Activated CD4-positive, alpha-beta T cell treated with anti-CD3 and anti-CD28 coated beads, Interleukin-2, amount 50 U/mL, for 48 hours (primary cell): ENCODE measurements at regions not wholly inside any gene's neighbourhood (a gene's known extent, or its start where the extent isn't known, plus 50 kb on each side); places are given as distances from the start of the nearest gene placed in this dataset.

Experiments
- DNase-seq, 2 experiments: peaks; one replicate each; pipeline ENCODE4 v3.0.0-alpha.2; 2020

DNA sequence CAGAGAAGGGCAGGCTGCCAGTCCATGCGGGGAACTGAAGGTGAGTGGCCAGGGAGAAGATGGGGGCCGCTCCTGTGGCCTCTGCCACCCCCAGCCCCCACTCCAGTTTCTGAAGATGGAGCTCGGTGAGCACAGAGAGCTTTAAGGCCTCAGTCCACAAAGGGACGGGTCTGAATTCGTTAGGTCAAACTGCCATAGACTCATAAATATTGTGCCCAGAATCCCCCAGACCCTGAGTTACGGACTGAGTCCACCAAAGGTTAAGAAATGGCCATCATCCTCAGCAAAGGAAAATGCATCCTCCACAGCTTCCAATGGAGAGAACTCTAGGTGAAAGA is 344.2 kb downstream of the BUD13 start:
- DNase-seq = no peak

DNA sequence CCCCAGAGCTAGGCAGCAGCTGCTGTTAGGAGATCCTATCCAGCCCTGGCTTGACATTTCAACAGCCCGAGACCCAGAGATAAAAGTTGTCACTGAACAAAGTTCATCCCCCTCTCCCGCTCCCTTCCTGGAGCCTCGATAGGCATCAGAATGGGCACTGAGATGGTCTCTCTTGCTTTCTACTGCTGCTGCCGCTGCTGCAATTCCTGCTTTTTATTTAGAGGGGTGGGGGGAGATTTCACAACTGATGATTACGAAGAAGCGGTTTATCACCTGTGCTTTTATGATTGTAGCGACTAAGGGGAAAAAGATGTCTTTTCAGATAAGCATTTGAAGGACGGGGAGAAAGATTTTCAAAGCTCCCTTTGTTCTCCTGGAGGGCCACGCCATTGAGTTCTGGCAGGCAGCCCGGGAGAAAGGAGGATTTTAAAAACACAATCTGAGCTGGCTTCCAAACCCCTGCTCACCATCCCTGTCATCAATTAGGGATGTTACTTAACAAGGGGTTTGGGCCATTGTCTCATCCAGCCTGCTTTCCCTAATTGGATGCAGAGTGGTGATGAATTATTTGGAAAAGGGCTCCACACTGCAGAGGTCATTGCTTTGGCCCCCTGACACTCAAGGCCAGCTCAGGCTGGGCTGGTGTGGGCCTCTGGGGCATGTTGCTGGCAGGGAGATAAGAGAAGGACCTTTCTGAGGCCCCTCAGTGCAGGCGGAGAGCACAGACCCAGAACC is 344.7 kb downstream of the BUD13 start:
- no peak for DNase-seq

DNA sequence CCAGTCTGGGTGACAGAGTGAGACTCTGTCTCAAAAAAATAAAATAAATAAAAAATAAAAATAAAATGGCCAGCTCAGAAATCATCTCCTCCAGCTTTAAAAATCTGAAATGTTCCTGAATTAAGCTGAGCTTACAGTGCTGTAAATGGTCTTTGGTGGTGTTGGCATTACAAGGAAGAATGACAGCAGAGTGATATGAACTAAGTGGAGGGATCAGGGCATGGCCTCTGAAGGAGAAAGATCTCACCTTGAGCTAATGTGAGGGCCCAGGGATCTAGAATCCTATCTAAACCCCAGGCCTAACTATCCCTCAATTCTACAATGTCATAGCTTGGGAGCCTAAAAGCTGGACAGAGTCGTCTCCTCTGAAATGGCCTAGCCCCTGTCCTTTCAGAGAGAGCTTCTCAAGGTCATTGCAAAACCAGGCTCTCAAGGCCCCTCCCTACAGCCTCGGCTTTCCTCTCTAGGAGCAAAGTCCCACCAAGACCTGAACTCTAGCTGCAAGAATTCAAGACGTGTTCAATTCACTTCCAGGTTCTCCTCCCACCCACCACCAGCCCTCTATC is 345.4 kb downstream of the BUD13 start:
- DNase-seq = no peak

DNA sequence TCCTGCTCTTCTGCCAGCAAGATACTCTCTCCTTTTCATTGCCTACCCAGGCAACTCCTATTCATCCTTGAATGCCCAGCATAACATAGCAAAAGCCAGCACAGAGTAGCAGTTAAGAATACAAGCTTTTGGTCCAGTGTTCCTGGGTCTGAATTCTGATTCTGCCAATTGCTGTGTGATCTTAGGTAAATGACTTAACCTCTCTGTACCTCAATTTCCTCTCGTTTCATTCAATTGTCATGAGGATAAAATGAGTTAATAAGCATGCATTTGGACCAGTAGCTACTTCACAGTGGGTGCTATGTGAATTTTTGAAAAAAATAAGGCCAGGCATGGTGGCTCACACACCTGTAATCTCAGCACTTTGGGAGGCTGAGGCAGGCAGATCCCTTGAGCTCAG is 346.0 kb downstream of the BUD13 start:
- DNase-seq = no peak

DNA sequence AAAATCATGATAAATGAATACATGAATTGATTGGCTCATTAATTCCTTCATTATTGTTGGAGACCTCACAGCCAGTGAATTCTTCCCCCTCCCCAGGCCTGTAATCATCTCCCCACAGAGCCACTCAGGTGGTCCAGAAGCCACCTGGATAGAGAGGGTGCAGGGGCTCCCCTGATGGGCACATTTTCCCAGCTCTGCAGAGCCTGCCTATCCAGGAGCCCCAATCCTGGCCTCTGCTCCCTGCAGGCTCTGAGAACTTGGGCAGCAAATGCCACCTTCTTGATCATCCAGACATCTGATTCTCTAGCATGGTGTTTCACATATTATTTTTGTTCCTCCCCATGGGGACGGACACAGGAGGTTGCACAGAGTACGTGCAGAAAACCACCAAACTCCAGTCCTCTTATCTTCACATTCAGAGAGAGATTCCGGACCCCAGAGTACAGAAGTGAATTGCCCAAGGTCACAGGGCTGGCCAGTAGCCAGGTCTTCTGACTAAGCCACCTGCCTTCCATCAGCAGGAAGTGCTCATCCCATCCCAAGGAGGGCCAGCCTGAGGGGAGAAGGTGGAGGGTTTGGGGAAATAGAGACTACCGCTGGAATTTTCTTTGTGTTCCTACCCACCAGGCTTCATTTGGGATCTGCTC is 348.0 kb downstream of the BUD13 start:
- no peak for DNase-seq

DNA sequence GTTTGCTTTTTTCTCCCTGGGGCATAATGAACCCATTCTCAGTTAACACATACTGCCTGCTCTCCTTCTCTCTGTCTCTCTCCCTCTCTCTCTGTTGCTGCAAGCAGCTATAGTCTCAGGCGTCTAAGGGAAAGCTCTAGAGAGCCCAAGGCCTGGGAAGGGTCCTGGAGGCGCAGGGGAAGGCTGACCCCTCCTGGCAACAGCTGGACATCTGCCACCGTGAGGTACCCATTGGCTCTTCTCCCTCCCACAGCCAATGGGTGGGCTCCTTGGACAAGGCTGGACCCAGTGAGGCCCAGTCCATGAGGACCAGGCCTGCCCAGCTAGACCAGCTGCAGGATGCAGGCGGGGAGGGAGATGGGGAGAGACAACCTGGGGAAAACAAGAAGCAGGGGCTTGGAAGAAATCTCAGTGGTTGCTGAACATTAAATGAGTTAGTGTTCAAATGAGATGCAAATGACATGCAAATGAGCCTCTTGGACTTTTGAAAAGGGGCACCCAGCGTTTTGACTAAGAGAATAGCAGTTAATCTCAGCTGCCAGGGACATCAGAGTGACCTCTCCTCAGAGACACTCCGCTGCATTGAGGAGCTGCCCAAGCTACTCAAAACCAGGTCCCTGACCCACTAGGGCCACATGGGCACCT is 349.7 kb downstream of the BUD13 start:
- no peak for DNase-seq

DNA sequence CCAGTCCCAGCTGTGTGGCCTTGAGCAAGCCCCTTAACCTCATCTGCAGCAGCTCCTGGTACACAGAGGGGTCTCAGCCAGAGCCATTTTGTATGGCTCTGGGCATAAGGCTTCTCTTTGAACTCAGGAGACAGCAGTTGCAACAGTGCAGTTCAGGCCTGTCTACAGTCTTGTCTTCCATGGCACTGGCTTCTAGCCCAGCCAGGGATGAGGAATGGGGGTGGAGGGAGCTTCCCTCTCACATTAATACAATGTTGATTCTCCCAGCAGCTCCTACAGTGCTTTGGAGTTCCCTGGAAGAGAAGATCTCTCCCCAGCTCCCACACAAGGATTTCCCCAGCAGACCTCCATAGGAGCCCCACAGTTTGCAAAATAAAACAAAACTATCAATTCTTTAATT is 350.2 kb downstream of the BUD13 start:
- no peak for DNase-seq

DNA sequence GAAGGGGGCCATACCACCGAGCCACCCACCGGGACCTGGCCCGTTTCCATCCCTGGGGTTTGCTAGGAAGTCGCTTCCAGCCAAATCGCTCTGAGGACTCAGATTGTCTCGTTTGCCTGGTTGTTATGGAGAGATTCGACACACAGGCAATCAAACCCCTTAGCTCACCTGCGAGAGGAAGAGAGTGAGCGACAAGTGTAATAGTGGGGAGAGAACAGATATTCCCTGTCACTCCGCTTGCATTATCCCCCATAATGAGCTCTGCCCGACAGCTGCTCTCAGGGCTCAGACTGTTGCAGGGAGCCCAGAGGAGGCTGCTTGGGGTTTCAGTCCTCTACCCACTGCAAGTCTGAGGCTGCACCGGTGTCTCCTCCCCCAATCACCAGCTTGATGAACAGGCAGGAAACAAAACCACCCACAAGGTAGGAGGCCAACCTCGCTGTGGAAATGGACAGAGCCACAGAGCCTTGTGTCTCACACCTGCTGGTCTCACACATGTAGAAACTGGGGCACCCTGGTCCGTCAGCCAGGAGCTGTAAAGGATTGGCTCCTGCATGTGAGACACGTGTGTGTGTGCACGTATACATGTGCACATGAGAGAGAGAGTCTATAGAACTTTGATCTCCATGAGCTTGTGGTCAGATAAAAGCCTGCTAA is 351.1 kb downstream of the BUD13 start:
- DNase-seq = no peak

DNA sequence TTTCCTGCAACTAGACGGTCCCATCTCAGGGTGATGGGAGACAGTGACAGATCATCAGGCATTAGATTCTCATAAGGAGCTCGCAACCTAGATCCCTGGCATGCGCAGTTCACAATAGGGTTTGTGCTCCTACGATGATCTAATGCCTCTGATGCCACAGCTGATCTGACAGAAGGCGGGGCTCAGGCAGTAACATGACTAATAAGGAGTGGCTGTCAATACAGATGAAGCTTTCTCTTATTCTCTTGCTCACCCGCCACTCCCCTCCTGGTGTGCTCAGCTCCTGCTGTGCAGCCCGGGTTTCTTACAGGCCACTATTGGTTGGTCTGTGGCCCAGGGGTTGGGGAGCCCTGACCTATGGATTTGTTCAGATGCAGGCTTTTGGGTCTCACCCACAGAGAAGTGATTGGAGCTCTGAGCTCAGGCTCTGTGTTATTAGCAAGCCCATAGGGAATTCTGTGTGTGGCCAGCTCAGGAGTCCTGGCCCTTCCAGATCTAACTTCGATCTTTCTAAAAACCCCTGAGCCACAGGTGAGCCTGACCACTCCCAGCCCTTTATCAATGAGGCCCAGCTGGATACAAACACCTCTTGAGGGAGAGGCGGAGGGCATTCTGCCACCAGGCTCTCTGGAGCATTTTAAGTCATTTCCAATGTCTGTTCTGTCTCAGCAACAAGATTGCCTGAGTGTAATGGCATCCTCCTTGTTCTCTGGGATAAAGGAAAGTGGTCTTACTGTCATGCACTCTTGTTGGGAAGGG is 351.8 kb downstream of the BUD13 start:
- no peak for DNase-seq

DNA sequence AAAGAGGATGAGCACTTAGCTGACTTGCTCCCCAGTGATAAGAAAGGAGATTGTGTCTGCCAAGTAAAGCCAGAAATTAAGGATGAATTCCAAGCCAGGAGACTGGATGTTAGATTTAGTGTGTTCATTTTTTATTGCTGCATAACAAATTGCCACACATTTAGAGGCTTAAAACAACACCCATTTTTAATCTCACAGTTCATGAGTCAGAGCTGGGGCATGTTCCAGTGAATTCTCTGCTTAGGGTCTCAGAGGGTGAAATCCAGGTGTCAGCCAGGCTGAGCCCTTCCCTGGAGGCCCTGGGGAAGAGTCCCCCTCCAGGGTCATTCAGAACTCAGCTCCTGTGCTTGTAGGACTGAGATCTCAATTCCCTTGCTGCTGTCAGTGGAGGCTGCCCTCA is 352.8 kb downstream of the BUD13 start:
- no peak for DNase-seq

DNA sequence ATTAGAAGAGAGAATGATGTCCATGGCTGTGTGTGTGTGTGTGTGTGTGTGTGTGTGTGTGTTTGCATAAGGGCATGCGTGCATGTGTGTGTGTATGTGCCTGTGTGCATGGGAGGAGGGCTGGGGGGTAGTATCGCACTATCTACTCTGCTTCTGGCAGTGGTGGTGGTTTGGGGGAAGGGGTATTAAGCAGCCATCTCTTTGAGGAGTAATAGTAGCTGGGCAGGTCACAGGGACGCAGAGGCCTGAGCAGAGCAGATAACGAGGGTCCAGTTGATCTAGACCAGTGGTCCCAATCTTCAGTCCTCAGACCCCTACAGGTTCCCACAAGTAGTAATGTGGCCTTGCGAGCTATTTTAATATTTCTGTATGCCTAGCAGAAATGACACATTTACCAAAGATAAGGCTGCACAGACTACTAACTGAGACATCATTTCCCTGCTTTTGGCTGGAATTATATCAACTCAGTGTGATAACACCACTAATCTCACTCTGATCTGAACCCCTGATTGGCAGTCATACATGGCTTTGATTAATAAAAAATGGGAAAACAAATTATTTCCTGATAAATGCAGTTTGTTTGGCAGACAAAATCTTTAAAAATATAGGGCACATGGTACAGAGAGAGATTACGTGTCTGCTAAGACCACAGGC is 354.3 kb downstream of the BUD13 start:
- no peak for DNase-seq

DNA sequence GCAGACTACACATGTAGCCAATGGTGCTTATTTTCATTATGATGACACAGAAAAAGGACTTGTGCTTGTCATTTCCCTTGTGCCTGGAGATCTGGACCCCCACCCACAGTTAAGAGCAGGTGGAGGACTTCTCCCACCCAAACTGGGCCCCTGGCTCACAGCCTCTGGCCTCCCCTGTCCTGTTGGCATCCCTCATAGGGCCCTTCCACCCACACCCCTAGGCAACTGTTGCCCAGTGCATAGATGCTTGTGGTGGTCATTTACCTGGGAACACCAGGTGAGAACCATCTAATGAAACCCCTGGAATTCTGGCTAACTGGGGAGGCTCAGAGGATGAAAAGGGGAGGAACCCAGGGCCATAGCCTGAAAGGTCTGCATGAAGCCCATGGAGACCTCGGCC is 355.9 kb downstream of the BUD13 start:
- DNase-seq = no peak

DNA sequence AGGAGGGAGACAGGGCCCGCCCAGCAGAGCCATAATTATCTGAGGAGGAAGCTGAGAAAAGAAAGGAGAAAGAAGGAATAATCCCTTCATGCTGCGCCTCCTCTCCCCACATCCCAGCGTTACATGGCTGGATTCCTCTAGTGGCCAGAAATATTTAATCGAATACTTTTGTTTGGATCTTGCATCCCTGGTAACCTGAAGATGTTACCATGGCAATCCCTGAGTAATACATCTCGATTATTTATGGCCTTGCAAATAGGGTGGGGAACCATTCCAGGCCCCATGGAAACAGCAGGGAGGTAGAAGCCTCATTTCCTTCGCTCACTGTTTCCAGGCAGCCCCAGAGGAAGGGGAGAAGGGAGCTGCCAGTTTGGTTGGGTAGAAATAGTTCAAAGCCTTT is 357.7 kb downstream of the BUD13 start:
- no peak for DNase-seq

DNA sequence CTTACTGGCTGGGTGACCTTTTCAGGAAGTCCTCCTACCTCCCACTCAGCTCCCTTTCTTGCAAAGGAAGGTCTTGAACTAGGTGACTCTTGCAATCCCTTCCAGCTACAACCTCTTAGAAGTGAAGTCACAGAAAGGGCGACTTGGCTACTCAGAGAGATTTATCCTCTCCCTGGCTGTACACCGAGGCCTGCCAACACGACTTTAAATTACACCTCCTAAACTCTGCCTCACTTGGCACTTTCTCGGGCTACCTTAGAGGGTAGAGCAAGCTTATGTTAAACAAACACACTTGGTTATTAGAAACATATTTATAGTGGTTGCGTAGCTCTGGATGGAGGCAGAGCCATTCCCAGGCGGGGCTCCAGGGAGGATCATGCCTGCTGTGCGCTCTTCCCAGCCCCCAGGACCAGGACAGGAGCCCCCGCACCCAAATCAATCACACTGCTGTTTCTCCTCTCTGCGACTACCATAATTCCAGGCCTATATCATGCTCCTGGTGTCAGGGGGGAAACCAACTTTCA is 358.4 kb downstream of the BUD13 start:
- DNase-seq = no peak

DNA sequence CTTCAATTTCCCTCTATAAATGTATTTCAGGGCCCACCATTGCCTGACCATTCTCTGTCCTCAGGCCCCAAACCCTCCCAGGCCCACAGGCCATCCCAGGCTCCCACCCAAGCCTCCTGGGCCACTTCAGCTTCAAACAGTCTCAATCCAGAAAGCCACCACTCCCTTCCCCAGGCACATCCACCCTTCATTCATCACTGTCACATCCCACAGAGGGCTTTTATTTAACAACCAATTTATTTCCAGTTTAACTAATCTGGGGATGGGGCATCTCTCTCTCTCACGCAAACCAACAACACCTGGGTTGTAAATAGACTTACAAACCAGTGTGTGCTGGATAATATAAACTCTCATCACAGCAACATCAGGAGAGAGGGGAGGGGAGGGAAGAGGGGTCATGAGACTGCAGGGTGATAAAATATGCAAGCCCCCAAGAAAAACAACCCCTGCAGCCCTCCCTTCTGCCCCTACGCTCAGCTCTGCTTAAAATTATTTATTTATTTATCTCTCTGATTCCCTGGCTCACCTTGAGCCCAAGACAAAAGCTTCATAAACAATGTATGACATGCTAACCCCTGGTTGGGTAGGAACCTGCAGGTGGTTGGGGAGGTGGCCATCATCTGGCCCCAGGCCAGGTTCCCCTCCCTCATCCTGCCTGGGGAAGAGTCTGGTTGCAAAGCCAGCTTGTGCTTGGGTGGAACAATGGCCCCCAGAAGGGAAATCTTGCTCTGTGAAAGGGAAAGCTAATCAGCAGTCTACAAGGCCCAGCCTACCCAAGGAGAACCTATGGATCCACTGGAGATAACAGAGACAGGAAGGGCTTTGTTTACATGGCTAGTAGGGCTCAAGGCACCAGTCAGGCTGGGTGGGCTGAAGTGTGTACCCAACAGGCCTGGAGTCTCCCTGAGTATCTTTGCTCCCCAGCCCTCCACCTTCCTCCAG is 359.2 kb downstream of the BUD13 start:
- DNase-seq = no peak

DNA sequence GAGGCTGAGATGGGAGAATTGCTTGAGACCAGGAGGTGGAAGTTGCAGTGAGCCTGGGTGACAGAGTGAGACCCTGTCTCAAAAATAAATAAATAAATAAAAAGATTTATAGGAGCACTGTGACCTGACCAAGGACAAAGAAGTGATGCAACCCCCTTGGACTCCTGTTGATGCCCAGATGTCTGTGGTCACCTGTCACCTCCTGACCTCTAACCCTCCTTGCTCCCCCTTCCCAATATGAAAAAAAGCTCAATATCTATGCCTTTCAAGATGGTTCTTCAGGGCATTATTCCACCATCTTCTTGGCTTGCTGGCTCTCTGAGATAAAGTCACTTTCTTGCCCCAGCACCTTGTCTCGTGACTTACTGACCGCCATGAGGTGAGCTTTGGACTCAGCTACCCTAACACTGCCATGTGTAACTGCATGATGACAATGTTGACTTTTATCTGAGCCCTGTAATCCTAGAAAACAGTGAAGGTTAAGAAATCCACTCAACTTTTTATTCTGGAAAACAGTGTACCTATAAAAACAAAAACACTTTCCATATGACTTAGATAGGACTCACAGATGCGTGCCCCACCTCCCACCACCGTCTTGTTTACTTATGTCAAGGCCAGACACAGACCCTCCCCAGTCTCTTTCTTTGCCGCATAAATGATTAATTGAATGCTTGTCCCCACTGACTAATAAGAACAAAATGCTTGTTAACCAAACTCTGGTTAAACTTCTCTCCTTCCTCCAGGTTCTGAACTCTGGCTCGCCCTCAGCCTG is 360.5 kb downstream of the BUD13 start:
- no peak for DNase-seq

DNA sequence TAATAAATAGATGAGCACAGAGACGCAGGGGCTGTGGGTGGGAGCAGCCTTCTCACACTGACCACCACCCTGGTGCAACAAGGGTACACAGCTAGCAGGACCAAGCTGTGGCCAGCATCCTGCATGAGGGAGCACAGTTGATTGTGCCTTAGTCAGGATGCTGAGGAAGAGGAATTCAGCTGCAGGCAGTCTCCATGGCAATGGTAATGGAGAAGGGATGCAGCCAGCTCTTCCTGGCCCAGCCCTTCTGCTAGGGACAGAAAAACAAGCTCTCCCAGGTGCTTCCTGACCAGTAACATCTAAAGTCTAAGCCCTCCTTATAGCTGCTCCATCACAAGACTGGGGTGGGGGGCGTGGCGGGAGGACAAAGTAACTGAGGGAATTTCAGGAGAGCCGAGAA is 363.5 kb downstream of the BUD13 start:
- no peak for DNase-seq

DNA sequence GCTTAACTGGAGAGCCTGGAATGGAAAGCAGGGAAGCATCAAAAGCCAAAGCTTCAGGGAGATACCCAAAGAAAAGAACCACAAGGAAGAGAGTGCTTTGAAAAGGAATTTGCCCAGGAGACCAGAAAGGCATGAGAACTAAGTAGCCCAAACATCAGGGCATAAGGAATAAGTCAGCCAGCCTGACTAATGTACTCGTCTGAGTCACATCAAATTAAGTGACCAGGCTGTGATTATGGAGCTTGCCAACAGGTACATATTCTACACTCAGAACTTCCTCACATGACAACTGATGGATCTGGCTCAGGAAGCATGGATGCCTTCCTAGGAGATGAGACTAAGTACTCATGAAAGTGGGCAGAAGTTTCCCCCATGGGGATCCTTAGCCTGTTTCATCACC is 366.7 kb downstream of the BUD13 start:
- no peak for DNase-seq

DNA sequence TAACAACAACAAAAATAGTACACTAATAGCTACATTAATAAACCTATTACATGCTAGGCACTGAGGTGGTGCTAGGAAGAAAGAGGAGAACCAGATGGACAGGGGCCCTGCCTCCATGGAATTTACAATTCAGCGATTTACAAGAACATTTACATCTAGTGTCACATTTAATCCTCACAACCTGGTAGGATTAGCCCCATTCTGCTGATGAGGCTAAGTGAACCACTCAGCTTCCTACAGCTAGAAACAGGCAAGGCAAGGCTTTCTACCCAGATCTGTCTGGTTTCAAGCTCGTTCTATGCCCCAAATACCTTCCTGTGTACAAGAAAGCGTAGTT is 368.4 kb downstream of the BUD13 start:
- no peak for DNase-seq

DNA sequence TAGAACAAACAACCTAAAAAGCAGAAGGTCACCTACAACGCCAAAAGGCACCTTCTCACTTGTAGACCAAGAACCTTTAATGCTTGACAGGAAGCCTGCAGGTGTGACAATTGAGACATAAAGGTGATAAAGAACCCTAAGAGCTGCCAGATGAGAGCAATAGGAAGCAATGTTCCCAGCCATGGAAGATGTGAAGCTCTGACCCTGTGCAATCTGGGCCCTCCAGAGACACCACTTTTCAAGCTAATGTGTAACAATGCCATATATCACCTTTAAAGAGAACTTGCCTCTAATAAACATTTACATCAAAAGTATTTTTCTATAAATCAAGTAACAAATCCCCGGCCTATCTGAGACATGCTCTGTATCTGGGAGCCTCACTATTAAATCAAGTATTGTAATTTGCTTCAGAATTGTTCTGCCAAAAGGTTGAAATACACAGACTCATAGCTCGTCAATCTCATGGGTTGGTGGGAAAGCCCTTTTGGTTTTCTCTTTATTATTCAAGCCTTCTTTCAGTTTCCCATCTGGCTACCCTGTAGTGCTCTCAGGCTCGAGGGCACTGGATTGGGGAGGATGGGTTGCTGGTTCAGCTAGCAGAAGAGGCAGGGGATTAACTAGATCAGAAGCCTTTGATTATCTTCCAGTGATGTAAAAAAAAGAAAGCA is 368.9 kb downstream of the BUD13 start:
- no peak for DNase-seq
